Neural cell (in vitro differentiated cells): ENCODE measurements at regions not wholly inside any gene's neighbourhood (a gene's known extent, or its start where the extent isn't known, plus 50 kb on each side); places are given as distances from the start of the nearest gene placed in this dataset.

ENCODE experiments used
- H2AFZ ChIP-seq: fragments of 200-600, 300-800 bp; sonication (generic), shearing (Covaris generic); 2 replicates; pipeline ENCODE4 v1.6.0; 2014; ENCODE audit warnings: low read depth, mild to moderate bottlenecking, antibody characterized with exemption, low read length, moderate library complexity
- H3F3A ChIP-seq: fragments of 200-600 bp; shearing (Covaris generic); 2 replicates; pipeline ENCODE4 v1.6.1; 2016; ENCODE audit warnings: mild to moderate bottlenecking, moderate library complexity, mixed read lengths, antibody characterized with exemption, low read length; ENCODE audit not compliant: insufficient read depth, poor library complexity, severe bottlenecking
- H3K27ac ChIP-seq: fragments of 200-600, 300-800 bp; sonication (generic), shearing (Covaris generic); 2 replicates; pipeline ENCODE4 v1.5.1; 2014; ENCODE audit warnings: mild to moderate bottlenecking, low read length, moderate library complexity
- H3K27me3 ChIP-seq: fragments of 300-800, 200-600 bp; sonication (generic), shearing (Covaris generic); 2 replicates; pipeline ENCODE4 v1.6.0; 2014; ENCODE audit warnings: mild to moderate bottlenecking, low read depth, low read length, moderate library complexity; ENCODE audit not compliant: insufficient read depth
- H3K36me3 ChIP-seq: fragments of 300-800, 200-600 bp; sonication (generic), shearing (Covaris generic); 2 replicates; pipeline ENCODE4 v1.5.1; 2014; ENCODE audit warnings: mild to moderate bottlenecking, antibody characterized with exemption, low read length, moderate library complexity; ENCODE audit not compliant: insufficient read depth
- H3K4me2 ChIP-seq: fragments of 300-800, 200-600 bp; sonication (generic), shearing (Covaris generic); 2 replicates; pipeline ENCODE4 v1.6.0; 2014; ENCODE audit warnings: mild to moderate bottlenecking, low read length
- H3K4me3 ChIP-seq: fragments of 300-800, 200-600 bp; sonication (generic), shearing (Covaris generic); 2 replicates; pipeline ENCODE4 v1.5.1; 2014; ENCODE audit warnings: mild to moderate bottlenecking, low read length, moderate library complexity
- H3K79me2 ChIP-seq: fragments of 200-600 bp; shearing (Covaris generic); replicated peaks from 2 replicates; pipeline ENCODE4 v1.6.0; 2014; ENCODE audit warnings: mild to moderate bottlenecking, low read length, moderate library complexity; ENCODE audit not compliant: insufficient read depth
- H3K9ac ChIP-seq: fragments of 300-800, 200-600 bp; sonication (generic), shearing (Covaris generic); 2 replicates; pipeline ENCODE4 v1.6.1; 2016; ENCODE audit warnings: mild to moderate bottlenecking, low read length, mixed read lengths
- H3K9me2 ChIP-seq: fragments of 200-600 bp; shearing (Covaris generic); 2 replicates; pipeline ENCODE4 v1.6.1; 2016; ENCODE audit warnings: mild to moderate bottlenecking, low read length, mixed read lengths; ENCODE audit not compliant: insufficient read depth
- H3K9me3 ChIP-seq: fragments of 200-600, 300-800 bp; sonication (generic), shearing (Covaris generic); 2 replicates; pipeline ENCODE4 v1.6.1; 2016; ENCODE audit warnings: mild to moderate bottlenecking, mixed run types, low read length, moderate library complexity, mixed read lengths
- H4K20me1 ChIP-seq: fragments of 200-600 bp; shearing (Covaris generic); 2 replicates; pipeline ENCODE4 v1.6.1; 2016; ENCODE audit warnings: mild to moderate bottlenecking, mixed run types; ENCODE audit not compliant: insufficient read depth
- EP300 ChIP-seq: fragments of 450-650 bp; conservative IDR thresholded peaks from 2 replicates; pipeline ENCODE4 v1.6.1; 2014; ENCODE audit warnings: antibody characterized with exemption, mild to moderate bottlenecking, moderate library complexity; ENCODE audit not compliant: poor library complexity, severe bottlenecking
- EZH2 ChIP-seq: fragments of 200-600, 300-800 bp; shearing (Covaris generic), sonication (generic); IDR thresholded peaks from 2 replicates; pipeline ENCODE4 v1.6.1; 2014; ENCODE audit warnings: antibody characterized with exemption, low read length, borderline replicate concordance, mild to moderate bottlenecking; ENCODE audit not compliant: insufficient read depth, poor library complexity, severe bottlenecking
- MXI1 ChIP-seq: fragments of 450-650 bp; conservative IDR thresholded peaks from 2 replicates; pipeline ENCODE4 v1.6.1; 2014; ENCODE audit warnings: antibody characterized with exemption, mild to moderate bottlenecking; ENCODE audit not compliant: poor library complexity, severe bottlenecking
- POLR2AphosphoS5 ChIP-seq: IDR thresholded peaks from 2 replicates; pipeline ENCODE4 v1.6.1; 2012
- RAD21 ChIP-seq: fragments of 450-650 bp; conservative IDR thresholded peaks from 2 replicates; pipeline ENCODE4 v1.6.1; 2014; ENCODE audit warnings: antibody characterized with exemption, mild to moderate bottlenecking, moderate library complexity
- SMC3 ChIP-seq: fragments of 450-650 bp; conservative IDR thresholded peaks from 2 replicates; pipeline ENCODE4 v1.6.1; 2014; ENCODE audit warnings: antibody characterized with exemption, mild to moderate bottlenecking, moderate library complexity; ENCODE audit not compliant: poor library complexity
- TAF1 ChIP-seq: IDR thresholded peaks from 2 replicates; pipeline ENCODE4 v1.6.1; 2012; ENCODE audit warnings: low read depth
- TF ChIP-seq, protein P1 (sequence below): fragments of 450-650 bp; IDR thresholded peaks from 2 replicates; pipeline ENCODE4 v1.5.1; 2014; ENCODE audit warnings: antibody characterized with exemption, mild to moderate bottlenecking, moderate library complexity; ENCODE audit not compliant: poor library complexity, severe bottlenecking
- TF ChIP-seq, protein P2 (sequence below): IDR thresholded peaks from 2 replicates; pipeline ENCODE4 v1.6.1; 2012; ENCODE audit warnings: borderline replicate concordance

DNA sequence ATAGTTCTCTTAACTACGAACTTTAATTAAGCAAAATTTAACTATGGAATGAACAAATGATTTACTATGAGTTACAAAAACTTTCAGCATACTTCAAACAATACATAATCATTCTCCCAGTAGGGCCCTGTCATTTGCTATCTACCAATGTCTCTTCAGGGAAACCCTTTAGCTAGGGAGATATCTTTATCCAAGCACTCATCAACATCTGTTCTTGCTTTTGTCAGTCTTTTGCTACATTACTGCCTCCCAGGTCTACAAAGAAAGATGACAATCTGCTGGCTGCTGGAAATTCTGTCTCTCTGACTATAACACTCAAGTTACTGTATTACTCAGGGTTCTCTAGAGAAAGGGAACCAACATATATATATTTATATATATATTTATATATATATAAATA, 1626.3 kb upstream of the CELF4 start:
- no peaks in the 10 kb centered on the region for H3K27me3 ChIP-seq
- no peak overlapping the region for H3K27ac ChIP-seq
- H3F3A ChIP-seq: no peaks in the 10 kb centered on the region
- H3K9me2 ChIP-seq: no peaks in the 10 kb centered on the region
- no peaks in the 10 kb centered on the region for H3K36me3 ChIP-seq
- H3K9ac ChIP-seq: no peak overlapping the region
- TF ChIP-seq, protein P1, sequence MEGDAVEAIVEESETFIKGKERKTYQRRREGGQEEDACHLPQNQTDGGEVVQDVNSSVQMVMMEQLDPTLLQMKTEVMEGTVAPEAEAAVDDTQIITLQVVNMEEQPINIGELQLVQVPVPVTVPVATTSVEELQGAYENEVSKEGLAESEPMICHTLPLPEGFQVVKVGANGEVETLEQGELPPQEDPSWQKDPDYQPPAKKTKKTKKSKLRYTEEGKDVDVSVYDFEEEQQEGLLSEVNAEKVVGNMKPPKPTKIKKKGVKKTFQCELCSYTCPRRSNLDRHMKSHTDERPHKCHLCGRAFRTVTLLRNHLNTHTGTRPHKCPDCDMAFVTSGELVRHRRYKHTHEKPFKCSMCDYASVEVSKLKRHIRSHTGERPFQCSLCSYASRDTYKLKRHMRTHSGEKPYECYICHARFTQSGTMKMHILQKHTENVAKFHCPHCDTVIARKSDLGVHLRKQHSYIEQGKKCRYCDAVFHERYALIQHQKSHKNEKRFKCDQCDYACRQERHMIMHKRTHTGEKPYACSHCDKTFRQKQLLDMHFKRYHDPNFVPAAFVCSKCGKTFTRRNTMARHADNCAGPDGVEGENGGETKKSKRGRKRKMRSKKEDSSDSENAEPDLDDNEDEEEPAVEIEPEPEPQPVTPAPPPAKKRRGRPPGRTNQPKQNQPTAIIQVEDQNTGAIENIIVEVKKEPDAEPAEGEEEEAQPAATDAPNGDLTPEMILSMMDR: no peak
- TF ChIP-seq SMC3 (no peak), TAF1 (no peak), RAD21 (no peak), EP300 (no peak), POLR2AphosphoS5 (no peak), EZH2 (no peak), MXI1 (no peak)
- TF ChIP-seq, protein P2, sequence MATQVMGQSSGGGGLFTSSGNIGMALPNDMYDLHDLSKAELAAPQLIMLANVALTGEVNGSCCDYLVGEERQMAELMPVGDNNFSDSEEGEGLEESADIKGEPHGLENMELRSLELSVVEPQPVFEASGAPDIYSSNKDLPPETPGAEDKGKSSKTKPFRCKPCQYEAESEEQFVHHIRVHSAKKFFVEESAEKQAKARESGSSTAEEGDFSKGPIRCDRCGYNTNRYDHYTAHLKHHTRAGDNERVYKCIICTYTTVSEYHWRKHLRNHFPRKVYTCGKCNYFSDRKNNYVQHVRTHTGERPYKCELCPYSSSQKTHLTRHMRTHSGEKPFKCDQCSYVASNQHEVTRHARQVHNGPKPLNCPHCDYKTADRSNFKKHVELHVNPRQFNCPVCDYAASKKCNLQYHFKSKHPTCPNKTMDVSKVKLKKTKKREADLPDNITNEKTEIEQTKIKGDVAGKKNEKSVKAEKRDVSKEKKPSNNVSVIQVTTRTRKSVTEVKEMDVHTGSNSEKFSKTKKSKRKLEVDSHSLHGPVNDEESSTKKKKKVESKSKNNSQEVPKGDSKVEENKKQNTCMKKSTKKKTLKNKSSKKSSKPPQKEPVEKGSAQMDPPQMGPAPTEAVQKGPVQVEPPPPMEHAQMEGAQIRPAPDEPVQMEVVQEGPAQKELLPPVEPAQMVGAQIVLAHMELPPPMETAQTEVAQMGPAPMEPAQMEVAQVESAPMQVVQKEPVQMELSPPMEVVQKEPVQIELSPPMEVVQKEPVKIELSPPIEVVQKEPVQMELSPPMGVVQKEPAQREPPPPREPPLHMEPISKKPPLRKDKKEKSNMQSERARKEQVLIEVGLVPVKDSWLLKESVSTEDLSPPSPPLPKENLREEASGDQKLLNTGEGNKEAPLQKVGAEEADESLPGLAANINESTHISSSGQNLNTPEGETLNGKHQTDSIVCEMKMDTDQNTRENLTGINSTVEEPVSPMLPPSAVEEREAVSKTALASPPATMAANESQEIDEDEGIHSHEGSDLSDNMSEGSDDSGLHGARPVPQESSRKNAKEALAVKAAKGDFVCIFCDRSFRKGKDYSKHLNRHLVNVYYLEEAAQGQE: no peak
- no peaks in the 10 kb centered on the region for H3K79me2 ChIP-seq
- no peak overlapping the region for H3K4me3 ChIP-seq
- H2AFZ ChIP-seq: no peak overlapping the region
- H3K9me3 ChIP-seq: no peaks in the 10 kb centered on the region
- no peaks in the 10 kb centered on the region for H4K20me1 ChIP-seq
- no peak overlapping the region for H3K4me2 ChIP-seq

GRCh38 chr18:39191058-39191457, 1625.5 kb upstream of the CELF4 start:
- H3K9ac ChIP-seq: no peak overlapping the region
- no peak overlapping the region for H3K4me2 ChIP-seq
- H3F3A ChIP-seq: no peaks in the 10 kb centered on the region
- H2AFZ ChIP-seq: no peak overlapping the region
- H3K27me3 ChIP-seq: no peaks in the 10 kb centered on the region
- no peaks in the 10 kb centered on the region for H3K9me3 ChIP-seq
- H3K36me3 ChIP-seq: no peaks in the 10 kb centered on the region
- no peaks in the 10 kb centered on the region for H3K9me2 ChIP-seq
- H4K20me1 ChIP-seq: no peaks in the 10 kb centered on the region
- no peaks in the 10 kb centered on the region for H3K79me2 ChIP-seq
- H3K4me3 ChIP-seq: no peak overlapping the region
- H3K27ac ChIP-seq: no peak overlapping the region
- TF ChIP-seq EZH2: no peak
- TF ChIP-seq TAF1: no peak
- TF ChIP-seq EP300: no peak
- TF ChIP-seq RAD21: no peak
- TF ChIP-seq POLR2AphosphoS5: no peak
- TF ChIP-seq SMC3: no peak
- TF ChIP-seq, protein P1: no peak
